DMS79 treated with DMSO at 0.1 percent for 48 hours (cell line): ENCODE measurements at regions not wholly inside any gene's neighbourhood (a gene's known extent, or its start where the extent isn't known, plus 50 kb on each side); places are given as distances from the start of the nearest gene placed in this dataset.
"Not testable (repeated sequence)": the region's sequence is repeated elsewhere in the genome, so short reads cannot be mapped to it uniquely, and the experiment has no call there.

Experiments
- DNase-seq: peaks from one replicate; lab custom pipeline; 2025; lab: John Stamatoyannopoulos, UW

- DNase-seq: no peak
Measured at GRCh38 chr9:28999057-28999456, 1425.8 kb upstream of the C9orf72 start.

GRCh38 chr9:28999806-29000205 is 1426.5 kb upstream of the C9orf72 start:
- DNase-seq: no peak

- DNase-seq: no peak
Measured at GRCh38 chr9:29001006-29001405, 1427.7 kb upstream of the C9orf72 start.

- no peak for DNase-seq
Measured at GRCh38 chr9:29004988-29005387, 1431.7 kb upstream of the C9orf72 start.

GRCh38 chr9:29006628-29007027 is 1433.3 kb upstream of the C9orf72 start:
- no peak for DNase-seq

- no peak for DNase-seq
Measured at GRCh38 chr9:29012911-29013310, 1439.6 kb upstream of the C9orf72 start.

- no peak for DNase-seq
Measured at GRCh38 chr9:29021632-29022031, 1448.4 kb upstream of the C9orf72 start.

GRCh38 chr9:29038332-29038731 is 1465.1 kb upstream of the C9orf72 start:
- no peak for DNase-seq

- DNase-seq: no peak
Measured at GRCh38 chr9:29039258-29039657, 1466.0 kb upstream of the C9orf72 start.

- no peak for DNase-seq
Measured at GRCh38 chr9:29043072-29043471, 1469.8 kb upstream of the C9orf72 start.

GRCh38 chr9:29044959-29045358 is 1471.7 kb upstream of the C9orf72 start:
- no peak for DNase-seq

- no peak for DNase-seq
Measured at GRCh38 chr9:29060041-29060440, 1486.8 kb upstream of the C9orf72 start.

- no peak for DNase-seq
Measured at GRCh38 chr9:29062446-29062845, 1489.2 kb upstream of the C9orf72 start.

- no peak for DNase-seq
Measured at GRCh38 chr9:29063031-29063430, 1489.8 kb upstream of the C9orf72 start.

GRCh38 chr9:29066141-29066640 is 1492.9 kb upstream of the C9orf72 start:
- DNase-seq: no peak

- DNase-seq: no peak
Measured at GRCh38 chr9:29068461-29068860, 1495.2 kb upstream of the C9orf72 start.

- no peak for DNase-seq
Measured at GRCh38 chr9:29069376-29069775, 1496.1 kb upstream of the C9orf72 start.

GRCh38 chr9:29078063-29078666 is 1504.9 kb upstream of the C9orf72 start:
- no peak for DNase-seq

GRCh38 chr9:29100762-29101161 is 1527.5 kb upstream of the C9orf72 start:
- DNase-seq: no peak

GRCh38 chr9:29104166-29104565 is 1530.9 kb upstream of the C9orf72 start:
- not testable (repeated sequence) for DNase-seq

GRCh38 chr9:29118555-29118954 is 1545.3 kb upstream of the C9orf72 start:
- DNase-seq: no peak

- no peak for DNase-seq
Measured at GRCh38 chr9:29126783-29127182, 1553.5 kb upstream of the C9orf72 start.

- DNase-seq: no peak
Measured at GRCh38 chr9:29129763-29130162, 1556.5 kb upstream of the C9orf72 start.

- no peak for DNase-seq
Measured at GRCh38 chr9:29144476-29144875, 1571.2 kb upstream of the C9orf72 start.
